ENCODE measurements at regions not wholly inside any gene's neighbourhood (a gene's known extent, or its start where the extent isn't known, plus 50 kb on each side); places are given as distances from the start of the nearest gene placed in this dataset.

- TF ChIP-seq, protein P1, sequence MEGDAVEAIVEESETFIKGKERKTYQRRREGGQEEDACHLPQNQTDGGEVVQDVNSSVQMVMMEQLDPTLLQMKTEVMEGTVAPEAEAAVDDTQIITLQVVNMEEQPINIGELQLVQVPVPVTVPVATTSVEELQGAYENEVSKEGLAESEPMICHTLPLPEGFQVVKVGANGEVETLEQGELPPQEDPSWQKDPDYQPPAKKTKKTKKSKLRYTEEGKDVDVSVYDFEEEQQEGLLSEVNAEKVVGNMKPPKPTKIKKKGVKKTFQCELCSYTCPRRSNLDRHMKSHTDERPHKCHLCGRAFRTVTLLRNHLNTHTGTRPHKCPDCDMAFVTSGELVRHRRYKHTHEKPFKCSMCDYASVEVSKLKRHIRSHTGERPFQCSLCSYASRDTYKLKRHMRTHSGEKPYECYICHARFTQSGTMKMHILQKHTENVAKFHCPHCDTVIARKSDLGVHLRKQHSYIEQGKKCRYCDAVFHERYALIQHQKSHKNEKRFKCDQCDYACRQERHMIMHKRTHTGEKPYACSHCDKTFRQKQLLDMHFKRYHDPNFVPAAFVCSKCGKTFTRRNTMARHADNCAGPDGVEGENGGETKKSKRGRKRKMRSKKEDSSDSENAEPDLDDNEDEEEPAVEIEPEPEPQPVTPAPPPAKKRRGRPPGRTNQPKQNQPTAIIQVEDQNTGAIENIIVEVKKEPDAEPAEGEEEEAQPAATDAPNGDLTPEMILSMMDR (IDR thresholded peaks at IDR 0.05; ENCODE audit: control extremely low read depth, extremely low read depth, low read depth, missing control alignments), result no peak
- ChIA-PET CTCF (no interaction called here), POLR2A (no interaction called here)
- no peak for DNase-seq (ENCODE audit: extremely low spot score)
Observed at GRCh38 chr5:61941637-61942036, 364.4 kb upstream of the KIF2A start.

DNA sequence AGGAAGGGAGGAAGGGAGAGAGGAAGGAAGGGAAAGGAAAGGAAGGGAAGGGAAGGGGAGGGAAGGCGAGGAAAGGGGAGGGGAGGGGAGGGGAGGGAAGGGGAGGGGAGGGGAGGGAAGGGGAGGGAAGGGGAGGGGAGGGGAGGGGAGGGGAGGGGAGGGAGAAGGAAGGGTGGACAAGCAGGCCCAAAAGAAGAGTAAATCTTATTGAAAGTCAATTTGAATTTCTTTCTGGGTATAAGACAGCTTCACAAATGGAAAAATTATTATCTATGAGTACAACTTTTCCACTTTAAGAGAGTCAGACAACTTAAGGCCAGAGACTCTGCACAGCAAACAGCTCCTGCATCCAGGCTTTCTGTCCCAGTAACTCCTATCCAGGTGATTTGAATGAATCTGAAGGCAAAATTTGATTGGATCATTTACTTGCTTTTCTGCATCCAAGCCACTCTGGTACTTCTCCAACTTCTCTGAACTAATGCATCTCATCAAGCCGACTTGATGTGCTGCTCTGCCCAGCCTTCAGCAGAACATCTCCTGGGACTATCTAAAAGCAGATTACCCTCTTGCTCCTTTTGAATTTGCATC is 363.4 kb upstream of the KIF2A start:
- CTCF ChIA-PET, result no interaction called here
- TF ChIP-seq, protein P1 (IDR thresholded peaks at IDR 0.05; ENCODE audit: control extremely low read depth, extremely low read depth, low read depth, missing control alignments), result no peak
- DNase-seq (ENCODE audit: extremely low spot score), result no peak
- POLR2A ChIA-PET, result no interaction called here

DNA sequence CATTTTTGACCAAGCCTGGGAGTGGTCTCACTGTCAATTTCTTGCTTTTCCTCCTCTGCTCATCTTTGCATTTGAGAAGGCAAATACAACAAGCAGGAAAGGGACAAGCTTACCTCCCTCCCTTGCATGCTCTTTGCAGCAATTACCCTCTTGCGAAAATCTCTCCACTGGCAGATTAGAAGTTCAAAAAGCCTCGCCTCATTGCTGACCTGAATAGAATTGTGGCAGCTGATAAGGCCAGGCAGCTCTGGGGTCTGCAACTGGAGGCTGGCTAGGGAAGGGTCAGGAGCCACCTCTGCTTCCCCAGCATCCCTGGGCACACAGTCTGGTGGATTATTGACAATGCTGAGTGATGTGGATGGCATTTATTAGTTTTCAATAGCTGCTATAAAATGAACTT is 362.3 kb upstream of the KIF2A start:
- ChIA-PET POLR2A (no interaction called here), CTCF (no interaction called here)
- DNase-seq (ENCODE audit: extremely low spot score), result no peak
- TF ChIP-seq, protein P1 (IDR thresholded peaks at IDR 0.05; ENCODE audit: control extremely low read depth, extremely low read depth, low read depth, missing control alignments), result no peak

DNA sequence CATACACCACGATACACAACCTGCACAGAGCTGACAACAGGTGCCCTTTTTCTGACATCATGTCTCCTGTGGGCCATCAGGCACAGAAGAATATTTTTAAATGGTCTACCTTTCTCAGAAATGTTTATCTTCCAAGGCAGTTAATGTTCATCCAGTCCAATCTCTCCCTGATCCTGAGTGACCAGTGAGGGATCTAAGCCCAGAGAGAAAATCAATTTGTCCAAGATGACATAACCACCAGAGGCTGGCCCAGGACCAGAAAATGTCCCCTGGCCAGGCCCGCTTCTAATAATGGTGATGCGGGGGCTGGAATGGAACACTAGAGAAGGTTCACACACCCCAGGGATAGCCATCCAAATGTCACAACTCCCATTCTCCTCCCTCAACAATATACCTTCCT is 357.9 kb upstream of the KIF2A start:
- ChIA-PET POLR2A (no interaction called here), CTCF (no interaction called here)
- TF ChIP-seq, protein P1 (IDR thresholded peaks at IDR 0.05; ENCODE audit: control extremely low read depth, extremely low read depth, low read depth, missing control alignments), result no peak
- no peak for DNase-seq (ENCODE audit: extremely low spot score)

DNA sequence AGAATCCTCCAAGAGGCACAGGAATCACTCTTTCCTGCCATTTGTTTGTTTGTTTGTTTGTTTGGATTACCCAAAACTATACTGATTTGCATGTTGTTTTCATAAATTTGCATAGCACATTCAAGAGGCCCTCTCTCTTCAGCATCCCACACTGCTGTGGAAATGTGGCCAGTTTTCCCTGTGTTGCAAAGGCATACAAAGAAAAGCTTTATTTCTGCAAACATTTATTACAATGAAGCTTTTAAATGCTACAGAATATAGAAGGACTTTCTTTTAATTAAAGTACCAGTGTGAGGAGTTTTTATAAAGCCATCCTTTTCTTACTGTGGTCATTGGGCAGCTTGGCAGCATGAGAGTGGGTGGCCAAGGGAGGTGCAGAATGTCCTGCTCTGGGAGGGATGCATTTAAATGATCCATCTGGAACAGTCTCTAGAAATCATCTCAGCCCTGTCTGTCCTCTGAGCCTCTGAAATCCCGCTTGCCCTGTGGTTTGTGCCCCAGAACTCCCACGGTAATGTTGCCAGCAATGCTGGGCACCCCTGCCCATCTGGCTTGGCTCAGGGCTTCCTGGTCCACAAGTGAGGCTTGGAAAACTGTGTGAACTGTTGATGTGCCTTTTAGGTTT is 356.8 kb upstream of the KIF2A start:
- TF ChIP-seq, protein P1 (IDR thresholded peaks at IDR 0.05; ENCODE audit: control extremely low read depth, extremely low read depth, low read depth, missing control alignments), result no peak
- no peak for DNase-seq (ENCODE audit: extremely low spot score)
- CTCF ChIA-PET, result interaction anchor here (1.5 kb wide), 1 partner anchor 9 kb away, joined by 3 read pairs; no protein-coding TSS in a partner anchor
- POLR2A ChIA-PET, result no interaction called here

GRCh38 chr5:61949679-61950435 is 356.1 kb upstream of the KIF2A start:
- CTCF ChIA-PET, result interaction anchor here (1.5 kb wide), 1 partner anchor 10 kb away, joined by 3 read pairs; no protein-coding TSS in a partner anchor
- DNase-seq (ENCODE audit: extremely low spot score), result no peak
- TF ChIP-seq, protein P1 (IDR thresholded peaks at IDR 0.05; ENCODE audit: control extremely low read depth, extremely low read depth, low read depth, missing control alignments), result no peak
- POLR2A ChIA-PET, result no interaction called here

Data from GM10248 (cell line).